Progenitor cell of endocrine pancreas (in vitro differentiated cells): ENCODE measurements at regions not wholly inside any gene's neighbourhood (a gene's known extent, or its start where the extent isn't known, plus 50 kb on each side); places are given as distances from the start of the nearest gene placed in this dataset.

Experiments used
- DNase-seq: peaks from one replicate; pipeline ENCODE4 v3.0.0; 2021; ENCODE audit warnings: low spot score; ENCODE audit not compliant: unreplicated experiment
- H3K27ac Mint-ChIP-seq: 2 replicates; pipeline ENCODE4 v1.8.0; 2021; ENCODE audit warnings: mild to moderate bottlenecking, moderate library complexity, mixed read lengths
- H3K27me3 Mint-ChIP-seq: 2 replicates; pipeline ENCODE4 v1.8.0; 2021; ENCODE audit warnings: mixed read lengths
- H3K36me3 Mint-ChIP-seq: 2 replicates; pipeline ENCODE4 v1.8.0; 2022; ENCODE audit warnings: mixed read lengths; ENCODE audit not compliant: insufficient read depth
- H3K4me1 Mint-ChIP-seq: 2 replicates; pipeline ENCODE4 v1.8.0; 2021; ENCODE audit warnings: low read depth, mixed read lengths
- H3K4me3 Mint-ChIP-seq: 2 replicates; pipeline ENCODE4 v1.8.0; 2021; ENCODE audit warnings: low read depth, mild to moderate bottlenecking, moderate library complexity, mixed read lengths
- H3K9me3 Mint-ChIP-seq: 2 replicates; pipeline ENCODE4 v1.8.0; 2021; ENCODE audit warnings: low read depth, mixed read lengths
- CTCF ChIP-seq: fragments of 200-600 bp; sonication (generic); IDR thresholded peaks from one replicate; pipeline ENCODE4 v1.5.0; 2021; ENCODE audit warnings: antibody characterized with exemption, mild to moderate bottlenecking; ENCODE audit not compliant: unreplicated experiment

- H3K4me1 Mint-ChIP-seq, result peaks cover 29% of the 10 kb centered on the region
- no peak overlapping the region for H3K4me3 Mint-ChIP-seq
- no peak for TF ChIP-seq CTCF
- H3K27ac Mint-ChIP-seq, result no peak overlapping the region
- peaks cover 16% of the 10 kb centered on the region for H3K27me3 Mint-ChIP-seq
- H3K36me3 Mint-ChIP-seq, result no peaks in the 10 kb centered on the region
- no peak for DNase-seq
- H3K9me3 Mint-ChIP-seq, result no peaks in the 10 kb centered on the region
Measured at GRCh38 chr14:98808494-98809407, 463.2 kb downstream of the BCL11B start.

GRCh38 chr14:98816195-98816594 is 455.8 kb downstream of the BCL11B start:
- TF ChIP-seq CTCF, result no peak
- Mint-ChIP-seq H3K9me3 (no peaks in the 10 kb centered on the region), H3K4me3 (no peak overlapping the region), H3K27ac (no peak overlapping the region), H3K4me1 (peaks cover 19% of the 10 kb centered on the region), H3K36me3 (no peaks in the 10 kb centered on the region), H3K27me3 (peaks cover 10% of the 10 kb centered on the region)
- no peak for DNase-seq

GRCh38 chr14:98816720-98817119 is 455.3 kb downstream of the BCL11B start:
- H3K27ac Mint-ChIP-seq, result no peak overlapping the region
- no peak for DNase-seq
- peaks cover 12% of the 10 kb centered on the region for H3K27me3 Mint-ChIP-seq
- no peaks in the 10 kb centered on the region for H3K36me3 Mint-ChIP-seq
- peaks cover 19% of the 10 kb centered on the region for H3K4me1 Mint-ChIP-seq
- no peak overlapping the region for H3K4me3 Mint-ChIP-seq
- no peak for TF ChIP-seq CTCF
- no peaks in the 10 kb centered on the region for H3K9me3 Mint-ChIP-seq

- no peak for TF ChIP-seq CTCF
- Mint-ChIP-seq H3K4me3 (no peak overlapping the region), H3K9me3 (no peaks in the 10 kb centered on the region), H3K36me3 (no peaks in the 10 kb centered on the region), H3K27me3 (peaks cover 15% of the 10 kb centered on the region), H3K27ac (peak overlapping the region; percentile 96), H3K4me1 (peaks cover 29% of the 10 kb centered on the region)
- peak; percentile 33 for DNase-seq
Measured at GRCh38 chr14:98819132-98819866, 452.7 kb downstream of the BCL11B start.

GRCh38 chr14:98819867-98820206 is 452.2 kb downstream of the BCL11B start:
- H3K9me3 Mint-ChIP-seq, result no peaks in the 10 kb centered on the region
- H3K4me3 Mint-ChIP-seq, result no peak overlapping the region

More at GRCh38 chr14:98819867-98820206, 452.2 kb downstream of the BCL11B start:
- Mint-ChIP-seq H3K27me3 (peaks cover 15% of the 10 kb centered on the region), H3K4me1 (peaks cover 29% of the 10 kb centered on the region), H3K36me3 (no peaks in the 10 kb centered on the region), H3K27ac (peak overlapping the region; percentile 96)
- DNase-seq, result no peak
- TF ChIP-seq CTCF, result no peak
